Ishikawa (cell line): ENCODE measurements at regions not wholly inside any gene's neighbourhood (a gene's known extent, or its start where the extent isn't known, plus 50 kb on each side); places are given as distances from the start of the nearest gene placed in this dataset.

ENCODE experiments used
- CREB1 ChIP-seq: IDR thresholded peaks from 2 replicates; pipeline ENCODE4 v1.6.1; 2012; ENCODE audit warnings: low read depth
- EP300 ChIP-seq: IDR thresholded peaks from 2 replicates; pipeline ENCODE4 v1.6.1; 2012; ENCODE audit warnings: borderline replicate concordance
- FOXM1 ChIP-seq: IDR thresholded peaks from 2 replicates; pipeline ENCODE4 v1.6.1; 2012; ENCODE audit warnings: low read depth, borderline replicate concordance
- TEAD4 ChIP-seq: IDR thresholded peaks from 2 replicates; pipeline ENCODE4 v1.6.1; 2012
- YY1 ChIP-seq: IDR thresholded peaks from 2 replicates; pipeline ENCODE4 v1.6.1; 2012; ENCODE audit warnings: low read depth
- TF ChIP-seq, protein P1 (sequence below): IDR thresholded peaks from 2 replicates; pipeline ENCODE4 v1.6.1; 2012
- TF ChIP-seq, protein P2 (sequence below): IDR thresholded peaks from 2 replicates; pipeline ENCODE4 v1.6.1; 2012; ENCODE audit warnings: low read depth, mild to moderate bottlenecking

DNA sequence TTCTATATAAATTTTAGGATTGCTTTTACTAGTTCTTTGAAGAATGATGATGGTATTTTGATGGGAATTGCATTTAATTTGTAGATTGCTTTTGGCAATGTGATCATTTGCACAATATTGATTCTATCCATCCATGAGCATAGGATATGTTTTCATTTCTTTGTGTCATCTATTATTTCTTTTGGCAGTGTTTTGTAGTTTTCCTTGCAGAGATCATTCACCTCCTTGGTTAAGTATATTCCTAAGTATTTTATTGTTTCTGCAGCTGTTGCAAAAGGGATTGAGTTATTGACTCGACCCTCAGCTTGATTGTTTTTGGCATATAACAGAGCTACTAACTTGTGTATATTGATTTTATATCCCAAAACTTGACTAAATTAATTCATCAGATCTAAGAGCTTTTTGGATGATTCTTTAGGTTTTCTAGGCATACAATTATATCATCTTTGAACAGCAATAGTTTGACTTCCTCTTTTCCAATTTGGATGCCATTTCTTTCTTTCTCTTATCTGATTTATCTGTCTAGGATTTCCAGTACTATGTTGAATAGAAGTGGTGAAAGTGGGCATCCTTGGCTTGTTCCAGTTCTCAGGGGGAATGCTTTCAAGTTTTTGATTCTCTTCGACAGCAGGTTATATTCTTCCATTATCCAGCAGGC, 668.1 kb downstream of the SLC16A7 start:
- no peak for TF ChIP-seq EP300
- TF ChIP-seq, protein P1, sequence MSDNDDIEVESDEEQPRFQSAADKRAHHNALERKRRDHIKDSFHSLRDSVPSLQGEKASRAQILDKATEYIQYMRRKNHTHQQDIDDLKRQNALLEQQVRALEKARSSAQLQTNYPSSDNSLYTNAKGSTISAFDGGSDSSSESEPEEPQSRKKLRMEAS: no peak
- TF ChIP-seq CREB1: no peak
- no peak for TF ChIP-seq FOXM1
- TF ChIP-seq, protein P2, sequence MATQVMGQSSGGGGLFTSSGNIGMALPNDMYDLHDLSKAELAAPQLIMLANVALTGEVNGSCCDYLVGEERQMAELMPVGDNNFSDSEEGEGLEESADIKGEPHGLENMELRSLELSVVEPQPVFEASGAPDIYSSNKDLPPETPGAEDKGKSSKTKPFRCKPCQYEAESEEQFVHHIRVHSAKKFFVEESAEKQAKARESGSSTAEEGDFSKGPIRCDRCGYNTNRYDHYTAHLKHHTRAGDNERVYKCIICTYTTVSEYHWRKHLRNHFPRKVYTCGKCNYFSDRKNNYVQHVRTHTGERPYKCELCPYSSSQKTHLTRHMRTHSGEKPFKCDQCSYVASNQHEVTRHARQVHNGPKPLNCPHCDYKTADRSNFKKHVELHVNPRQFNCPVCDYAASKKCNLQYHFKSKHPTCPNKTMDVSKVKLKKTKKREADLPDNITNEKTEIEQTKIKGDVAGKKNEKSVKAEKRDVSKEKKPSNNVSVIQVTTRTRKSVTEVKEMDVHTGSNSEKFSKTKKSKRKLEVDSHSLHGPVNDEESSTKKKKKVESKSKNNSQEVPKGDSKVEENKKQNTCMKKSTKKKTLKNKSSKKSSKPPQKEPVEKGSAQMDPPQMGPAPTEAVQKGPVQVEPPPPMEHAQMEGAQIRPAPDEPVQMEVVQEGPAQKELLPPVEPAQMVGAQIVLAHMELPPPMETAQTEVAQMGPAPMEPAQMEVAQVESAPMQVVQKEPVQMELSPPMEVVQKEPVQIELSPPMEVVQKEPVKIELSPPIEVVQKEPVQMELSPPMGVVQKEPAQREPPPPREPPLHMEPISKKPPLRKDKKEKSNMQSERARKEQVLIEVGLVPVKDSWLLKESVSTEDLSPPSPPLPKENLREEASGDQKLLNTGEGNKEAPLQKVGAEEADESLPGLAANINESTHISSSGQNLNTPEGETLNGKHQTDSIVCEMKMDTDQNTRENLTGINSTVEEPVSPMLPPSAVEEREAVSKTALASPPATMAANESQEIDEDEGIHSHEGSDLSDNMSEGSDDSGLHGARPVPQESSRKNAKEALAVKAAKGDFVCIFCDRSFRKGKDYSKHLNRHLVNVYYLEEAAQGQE: no peak
- no peak for TF ChIP-seq YY1
- TF ChIP-seq TEAD4: no peak
